ENCODE measurements at regions not wholly inside any gene's neighbourhood (a gene's known extent, or its start where the extent isn't known, plus 50 kb on each side); places are given as distances from the start of the nearest gene placed in this dataset.

- no peaks in the 10 kb centered on the region for H3K27me3 Mint-ChIP-seq
- peaks cover 2% of the 10 kb centered on the region for H3K36me3 Mint-ChIP-seq (ENCODE audit: insufficient read depth)
- H3K4me1 Mint-ChIP-seq (ENCODE audit: low read depth in 2 of 2) = no peaks in the 10 kb centered on the region
- no peak for DNase-seq
- H3K9me3 Mint-ChIP-seq = no peaks in the 10 kb centered on the region
- no peak overlapping the region for H3K27ac Mint-ChIP-seq
- ATAC-seq (replicated peaks) = no peak
- H3K4me3 Mint-ChIP-seq = no peak overlapping the region
Observed at GRCh38 chr7:148950806-148951205, 66.7 kb upstream of the EZH2 start.

- Mint-ChIP-seq H3K27ac (no peak overlapping the region), H3K4me1 (ENCODE audit: low read depth in 2 of 2) (peaks cover 0 to 8% of the 10 kb centered on the region in 2 donors), H3K27me3 (no peaks in the 10 kb centered on the region), H3K36me3 (ENCODE audit: insufficient read depth) (peaks cover 14% of the 10 kb centered on the region), H3K4me3 (no peak overlapping the region), H3K9me3 (no peaks in the 10 kb centered on the region)
- ATAC-seq (replicated peaks) (no peak), DNase-seq (no peak)
Observed at GRCh38 chr7:148944935-148945934, 61.1 kb upstream of the EZH2 start.

- peak; percentile 73 for ATAC-seq (replicated peaks)
- Mint-ChIP-seq H3K27me3 (no peaks in the 10 kb centered on the region), H3K36me3 (ENCODE audit: insufficient read depth) (peaks cover 19% of the 10 kb centered on the region), H3K9me3 (no peaks in the 10 kb centered on the region), H3K27ac (peak overlapping the region; percentile 98 to 99), H3K4me3 (peak overlapping the region; percentile 96), H3K4me1 (ENCODE audit: low read depth in 2 of 2) (peaks cover 0 to 8% of the 10 kb centered on the region in 2 donors)
- peak; percentile 49 to 59 (median 55) for DNase-seq
Observed at GRCh38 chr7:148941598-148942275, 57.6 kb upstream of the EZH2 start.

- no peaks in the 10 kb centered on the region for H3K27me3 Mint-ChIP-seq
- peaks cover 0 to 8% of the 10 kb centered on the region in 2 donors for H3K4me1 Mint-ChIP-seq (ENCODE audit: low read depth in 2 of 2)
- peak overlapping the region; percentile 98 to 99 for H3K27ac Mint-ChIP-seq
- peak overlapping the region; percentile 96 for H3K4me3 Mint-ChIP-seq
- H3K36me3 Mint-ChIP-seq (ENCODE audit: insufficient read depth) = peaks cover 19% of the 10 kb centered on the region
- ATAC-seq (replicated peaks) = peak; percentile 76
- no peaks in the 10 kb centered on the region for H3K9me3 Mint-ChIP-seq
- peak; percentile 59 to 66 (median 59) for DNase-seq
Observed at GRCh38 chr7:148940702-148941597, 56.9 kb upstream of the EZH2 start.

GRCh38 chr7:148939128-148939755, 55.2 kb upstream of the EZH2 start:
- DNase-seq (no peak), ATAC-seq (replicated peaks) (no peak)
- Mint-ChIP-seq H3K4me1 (ENCODE audit: low read depth in 2 of 2) (peaks cover 0 to 8% of the 10 kb centered on the region in 2 donors), H3K27ac (peak overlapping the region in 1 of 2 donors; percentile 35), H3K36me3 (ENCODE audit: insufficient read depth) (peaks cover 19% of the 10 kb centered on the region), H3K4me3 (no peak overlapping the region), H3K27me3 (no peaks in the 10 kb centered on the region), H3K9me3 (no peaks in the 10 kb centered on the region)

GRCh38 chr7:148935451-148935850, 51.4 kb upstream of the EZH2 start:
- no peak overlapping the region for H3K27ac Mint-ChIP-seq
- H3K4me3 Mint-ChIP-seq = no peak overlapping the region

More at GRCh38 chr7:148935451-148935850, 51.4 kb upstream of the EZH2 start:
- no peaks in the 10 kb centered on the region for H3K9me3 Mint-ChIP-seq
- ATAC-seq (replicated peaks) (no peak), DNase-seq (no peak)
- peaks cover 0 to 1% of the 10 kb centered on the region in 2 donors for H3K4me1 Mint-ChIP-seq (ENCODE audit: low read depth in 2 of 2)
- H3K27me3 Mint-ChIP-seq = no peaks in the 10 kb centered on the region
- H3K36me3 Mint-ChIP-seq (ENCODE audit: insufficient read depth) = peaks cover 5% of the 10 kb centered on the region

All from effector memory CD8-positive, alpha-beta T cell (primary cell).